ENCODE measurements at regions not wholly inside any gene's neighbourhood (a gene's known extent, or its start where the extent isn't known, plus 50 kb on each side); places are given as distances from the start of the nearest gene placed in this dataset.

GRCh38 chr17:79341222-79341780, 266.7 kb downstream of the ENGASE start:
- Histone ChIP-seq H3T11ph (ENCODE audit: low read length) (no peak overlapping the region), H4K91ac (ENCODE audit: insufficient read length, low read depth, low read length) (no peak overlapping the region), H2AFZ (ENCODE audit: low read length) (no peak overlapping the region), H3K4me1 (ENCODE audit: insufficient read depth, low read length) (no peaks in the 10 kb centered on the region), H3K23me2 (ENCODE audit: insufficient read length, low read depth, low read length, poor library complexity, severe bottlenecking) (no peaks in the 10 kb centered on the region), H3K79me2 (ENCODE audit: insufficient read depth, low read length) (no peaks in the 10 kb centered on the region), H3K56ac (ENCODE audit: insufficient read length, low read depth, low read length) (no peak overlapping the region), H3K79me1 (ENCODE audit: insufficient read depth, low read depth, low read length, poor library complexity, severe bottlenecking) (no peaks in the 10 kb centered on the region), H2BK5ac (ENCODE audit: insufficient read length, low read length) (no peak overlapping the region), H3K23ac (ENCODE audit: insufficient read length, low read depth, low read length) (no peak overlapping the region), H3K27me3 (ENCODE audit: insufficient read depth, low read length) (no peaks in the 10 kb centered on the region), H3K4ac (ENCODE audit: low read depth, low read length) (no peak overlapping the region), H2BK120ac (ENCODE audit: low read depth, low read length, poor library complexity, severe bottlenecking) (no peak overlapping the region), H3K9me3 (ENCODE audit: control insufficient read depth, low read depth, low read length) (no peaks in the 10 kb centered on the region), H3K18ac (ENCODE audit: insufficient read length, low read depth, low read length) (no peak overlapping the region), H4K5ac (ENCODE audit: insufficient read length, low read depth, low read length) (no peak overlapping the region), H3K27ac (ENCODE audit: insufficient read length, low read depth, low read length) (no peak overlapping the region), H2AK5ac (ENCODE audit: insufficient read length, low read length) (no peak overlapping the region), H2BK15ac (ENCODE audit: low read depth, low read length) (no peak overlapping the region), H3K9ac (ENCODE audit: extremely low read depth, insufficient read length, low read length) (no peak overlapping the region), H3K14ac (ENCODE audit: insufficient read depth, low read length) (no peak overlapping the region; the same call in 1 of the 2 replicates), H4K8ac (replicated peaks; ENCODE audit: insufficient read length, low read depth, low read length) (no peak overlapping the region), H2BK12ac (ENCODE audit: insufficient read length, low read depth, low read length) (no peak overlapping the region), H2BK20ac (ENCODE audit: low read depth, low read length, poor library complexity, severe bottlenecking) (no peak overlapping the region), H4K20me1 (ENCODE audit: control insufficient read depth, insufficient read depth, insufficient read length) (no peaks in the 10 kb centered on the region), H3K4me2 (ENCODE audit: insufficient read depth, insufficient read length, low read length) (no peak overlapping the region)
- Mint-ChIP-seq H3K27me3 (ENCODE audit: low read depth) (peaks cover 20% of the 10 kb centered on the region), H3K9me3 (peaks cover 8 to 10% of the 10 kb centered on the region in 2 experiments; a peak in 4 of 5 replicates), H3K27ac (no peak overlapping the region), H3K36me3 (ENCODE audit: insufficient read depth in 1 of 3, low read depth in 3 of 3) (peaks cover 0 to 3% (median 0%) of the 10 kb centered on the region in 3 experiments; a peak in 1 of 7 replicates), H3K4me1 (peaks cover 16 to 25% of the 10 kb centered on the region in 2 experiments), H3K4me3 (no peak overlapping the region)
- no CpG with 5 or more reads among the region's 8 CpGs for WGBS (ENCODE audit: extremely low coverage, insufficient read length, low lambda C conversion rate)
- TF ChIP-seq CTCF (conservative IDR thresholded peaks at IDR 0.05) = no peak
- no peak for DNase-seq

All from H9 (cell line).